ENCODE measurements at regions not wholly inside any gene's neighbourhood (a gene's known extent, or its start where the extent isn't known, plus 50 kb on each side); places are given as distances from the start of the nearest gene placed in this dataset.

DNA sequence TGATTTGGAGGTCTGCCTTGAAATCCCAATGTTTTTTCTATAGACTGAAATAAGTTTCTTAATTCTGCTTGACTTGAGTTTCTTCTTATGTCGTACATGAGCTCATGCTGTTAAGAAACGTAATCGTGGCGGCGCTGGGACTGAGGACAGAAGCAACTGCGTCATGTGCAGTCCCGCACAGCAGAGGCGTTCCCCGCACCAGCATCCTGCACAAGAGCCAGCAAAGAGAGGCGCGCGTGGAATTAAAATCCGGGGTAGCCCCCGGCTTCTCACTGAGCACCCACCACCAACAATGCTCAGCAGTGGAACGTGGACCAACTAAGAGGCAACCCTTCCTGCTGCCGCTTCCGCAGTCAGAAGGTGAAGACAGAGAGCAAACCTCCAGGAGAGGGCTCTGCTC is 496.2 kb upstream of the ADAMTS16 start:
- TF ChIP-seq, protein P1, sequence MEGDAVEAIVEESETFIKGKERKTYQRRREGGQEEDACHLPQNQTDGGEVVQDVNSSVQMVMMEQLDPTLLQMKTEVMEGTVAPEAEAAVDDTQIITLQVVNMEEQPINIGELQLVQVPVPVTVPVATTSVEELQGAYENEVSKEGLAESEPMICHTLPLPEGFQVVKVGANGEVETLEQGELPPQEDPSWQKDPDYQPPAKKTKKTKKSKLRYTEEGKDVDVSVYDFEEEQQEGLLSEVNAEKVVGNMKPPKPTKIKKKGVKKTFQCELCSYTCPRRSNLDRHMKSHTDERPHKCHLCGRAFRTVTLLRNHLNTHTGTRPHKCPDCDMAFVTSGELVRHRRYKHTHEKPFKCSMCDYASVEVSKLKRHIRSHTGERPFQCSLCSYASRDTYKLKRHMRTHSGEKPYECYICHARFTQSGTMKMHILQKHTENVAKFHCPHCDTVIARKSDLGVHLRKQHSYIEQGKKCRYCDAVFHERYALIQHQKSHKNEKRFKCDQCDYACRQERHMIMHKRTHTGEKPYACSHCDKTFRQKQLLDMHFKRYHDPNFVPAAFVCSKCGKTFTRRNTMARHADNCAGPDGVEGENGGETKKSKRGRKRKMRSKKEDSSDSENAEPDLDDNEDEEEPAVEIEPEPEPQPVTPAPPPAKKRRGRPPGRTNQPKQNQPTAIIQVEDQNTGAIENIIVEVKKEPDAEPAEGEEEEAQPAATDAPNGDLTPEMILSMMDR (IDR thresholded peaks at IDR 0.05) = no peak
- TF ChIP-seq POLR2AphosphoS5 (IDR thresholded peaks at IDR 0.05) = no peak
